Gastroesophageal sphincter (tissue), 4 donors: ENCODE measurements at regions not wholly inside any gene's neighbourhood (a gene's known extent, or its start where the extent isn't known, plus 50 kb on each side); places are given as distances from the start of the nearest gene placed in this dataset.

ENCODE experiments used
- ATAC-seq: fragments of 150-250 bp; one replicate; pipeline ENCODE4 v1.9.1; 2016; ENCODE audit warnings: mild to moderate bottlenecking, moderate library complexity
- H3K27ac ChIP-seq, 4 donors: fragments of 200-600 bp; sonication (generic) in 3 of 4; 1 replicate in 3 of 4; 2 replicates in 1 of 4; pipeline ENCODE4 v1.5.1; 2016 to 2019
- H3K27me3 ChIP-seq: fragments of 200-600 bp; sonication (generic); one replicate; pipeline ENCODE4 v1.5.1; 2019
- H3K36me3 ChIP-seq, 2 donors: fragments of 200-600 bp; sonication (generic); one replicate each; pipeline ENCODE4 v1.5.1; 2019; ENCODE audit warnings: control low read depth in 1 of 2
- H3K4me1 ChIP-seq, 3 donors: fragments of 200-600 bp; sonication (generic); 1 replicate in 2 of 3; 2 replicates in 1 of 3; pipeline ENCODE4 v1.5.1; 2016 to 2019; ENCODE audit warnings: control low read depth in 2 of 3
- H3K4me3 ChIP-seq, 2 donors: fragments of 200-600 bp; sonication (generic); one replicate each; pipeline ENCODE4 v1.5.1; 2019; ENCODE audit warnings: mild to moderate bottlenecking in 1 of 2, moderate library complexity in 1 of 2
- H3K9me3 ChIP-seq, 3 donors: fragments of 200-600 bp; sonication (generic); one replicate each; pipeline ENCODE4 v1.5.1; 2017 to 2019; ENCODE audit warnings: control low read depth in 2 of 3
- CTCF ChIP-seq, 4 experiments: fragments of 200-600 bp in 2 of 4; fragments of 450-650 bp in 2 of 4; sonication (generic) in 1 of 4; IDR thresholded peaks; one replicate each; pipeline ENCODE4 v1.5.1; 2017 to 2019; ENCODE audit warnings: antibody characterized with exemption in 4 of 4, mild to moderate bottlenecking in 2 of 4, moderate library complexity in 2 of 4
- EP300 ChIP-seq: sonication (generic); formaldehyde crosslinking; IDR thresholded peaks from one replicate; pipeline ENCODE4 v1.6.1; 2017; ENCODE audit warnings: antibody characterized with exemption, mild to moderate bottlenecking
- POLR2A ChIP-seq, 2 donors: fragments of 450-650 bp; IDR thresholded peaks; one replicate each; pipeline ENCODE4 v1.6.1; 2017; ENCODE audit warnings: antibody characterized with exemption in 2 of 2, mild to moderate bottlenecking in 2 of 2, moderate library complexity in 1 of 2
- POLR2AphosphoS5 ChIP-seq: sonication (generic); formaldehyde crosslinking; IDR thresholded peaks from one replicate; pipeline ENCODE4 v1.6.1; 2017; ENCODE audit warnings: antibody characterized with exemption
- WGBS, 2 donors: methylation state at CpG; one replicate each; pipeline ENCODE4 v1.1.5; 2018; ENCODE audit warnings: low coverage in 1 of 2; 5-methylcytosine and 5-hydroxymethylcytosine counted together

GRCh38 chr19:28076628-28077027 lies 1136.3 kb downstream of the UQCRFS1 start:
- no peaks in the 10 kb centered on the region for H3K36me3 ChIP-seq
- no peak overlapping the region for H3K4me3 ChIP-seq
- no peak overlapping the region for H3K27ac ChIP-seq
- ATAC-seq, result no peak
- no peaks in the 10 kb centered on the region for H3K4me1 ChIP-seq
- TF ChIP-seq POLR2AphosphoS5 (no peak), CTCF (IDR thresholded peaks at IDR 0.05) (no peak), POLR2A (IDR thresholded peaks at IDR 0.05) (no peak), EP300 (no peak)
- peaks cover 0 to 3% (median 0%) of the 10 kb centered on the region in 3 donors for H3K9me3 ChIP-seq
- H3K27me3 ChIP-seq, result peaks cover 5% of the 10 kb centered on the region
- 68 to 92% methylated on average over 3 to 4 of the region's 4 CpGs for WGBS, 2 donors

- WGBS, 2 donors, result 100% methylated on average over 1 of the region's 1 CpG
- peaks cover 5% of the 10 kb centered on the region for H3K27me3 ChIP-seq
- H3K4me3 ChIP-seq, result no peak overlapping the region
- no peaks in the 10 kb centered on the region for H3K4me1 ChIP-seq
- no peaks in the 10 kb centered on the region for H3K9me3 ChIP-seq
- H3K27ac ChIP-seq, result no peak overlapping the region
- no peak for TF ChIP-seq POLR2AphosphoS5
- ATAC-seq, result no peak
- no peaks in the 10 kb centered on the region for H3K36me3 ChIP-seq
Measured at GRCh38 chr19:28075229-28075628, 1137.7 kb downstream of the UQCRFS1 start.

DNA sequence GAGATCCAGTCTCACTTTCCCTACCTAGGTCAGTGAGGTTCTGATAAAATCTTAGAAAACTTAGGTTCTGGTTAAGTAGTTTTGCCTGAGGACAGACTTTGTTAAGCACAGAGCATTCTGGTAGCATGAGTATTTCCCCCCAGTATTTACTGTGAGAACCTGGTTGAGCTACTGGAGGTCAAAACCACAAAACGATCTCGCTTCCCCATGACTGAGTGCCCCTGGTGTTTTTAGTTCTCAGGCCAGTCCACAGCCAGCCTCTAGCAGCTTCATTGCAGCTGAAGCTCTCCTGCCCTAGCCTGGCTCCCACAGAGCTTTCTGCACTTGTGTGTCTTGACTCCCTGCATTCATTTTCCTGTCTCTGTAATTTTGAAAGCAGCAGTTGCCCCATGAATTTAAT lies 1138.2 kb downstream of the UQCRFS1 start:
- ATAC-seq, result no peak

GRCh38 chr19:28067882-28068281 lies 1145.1 kb downstream of the UQCRFS1 start:
- H3K4me1 ChIP-seq, result no peaks in the 10 kb centered on the region
- 5 to 33% methylated on average over 2 of the region's 2 CpGs for WGBS, 2 donors
- no peak for TF ChIP-seq POLR2AphosphoS5
- no peak for TF ChIP-seq CTCF (IDR thresholded peaks at IDR 0.05)
- TF ChIP-seq POLR2A (IDR thresholded peaks at IDR 0.05), result no peak
- TF ChIP-seq EP300, result no peak
- ATAC-seq, result no peak
- H3K27me3 ChIP-seq, result no peaks in the 10 kb centered on the region
- H3K27ac ChIP-seq, result no peak overlapping the region
- no peaks in the 10 kb centered on the region for H3K36me3 ChIP-seq
- H3K9me3 ChIP-seq, result no peaks in the 10 kb centered on the region
- H3K4me3 ChIP-seq, result no peak overlapping the region

More for the DNA sequence above, 1138.2 kb downstream of the UQCRFS1 start:
- TF ChIP-seq POLR2AphosphoS5, result no peak
- no peak for TF ChIP-seq CTCF (IDR thresholded peaks at IDR 0.05)
- no peak for TF ChIP-seq POLR2A (IDR thresholded peaks at IDR 0.05)
- TF ChIP-seq EP300, result no peak
- Histone ChIP-seq H3K4me1 (no peaks in the 10 kb centered on the region), H3K9me3 (no peaks in the 10 kb centered on the region), H3K36me3 (no peaks in the 10 kb centered on the region), H3K4me3 (no peak overlapping the region), H3K27me3 (peaks cover 5% of the 10 kb centered on the region), H3K27ac (no peak overlapping the region)
- WGBS, 2 donors, result 50 to 77% methylated on average over 2 of the region's 2 CpGs

- ATAC-seq, result no peak
- WGBS, 2 donors, result 80 to 91% methylated on average over 1 to 6 of the region's 8 CpGs
Measured at GRCh38 chr19:28066988-28067387, 1146.0 kb downstream of the UQCRFS1 start.

More at GRCh38 chr19:28066988-28067387, 1146.0 kb downstream of the UQCRFS1 start:
- Histone ChIP-seq H3K36me3 (no peaks in the 10 kb centered on the region), H3K27ac (no peak overlapping the region), H3K9me3 (no peaks in the 10 kb centered on the region), H3K4me3 (no peak overlapping the region), H3K4me1 (no peaks in the 10 kb centered on the region), H3K27me3 (no peaks in the 10 kb centered on the region)
- TF ChIP-seq POLR2A (IDR thresholded peaks at IDR 0.05), result no peak
- TF ChIP-seq EP300, result no peak
- no peak for TF ChIP-seq CTCF (IDR thresholded peaks at IDR 0.05)
- no peak for TF ChIP-seq POLR2AphosphoS5
